KBM-7 (cell line): ENCODE measurements at regions not wholly inside any gene's neighbourhood (a gene's known extent, or its start where the extent isn't known, plus 50 kb on each side); places are given as distances from the start of the nearest gene placed in this dataset.

Experiments
- DNase-seq: peaks from one replicate; pipeline ENCODE4 v3.0.0-alpha.2; 2015
- in situ Hi-C: fragments of 300-500 bp; cut with MboI; formaldehyde crosslinking; loops from 2 replicates; pipeline ENCODE4 v1.14.3; 2020; ENCODE audit warnings: low sequenced_read_pairs, low pct_unique_long_range_greater_than_20kb, mixed read lengths

GRCh38 chr10:78542521-78542920, 508.9 kb downstream of the RPS24 start:
- DNase-seq: no peak
- in situ Hi-C loops: no loop called here

- DNase-seq: no peak
- in situ Hi-C loops: no loop called here
These were observed 509.5 kb downstream of the RPS24 start for GRCh38 chr10:78543031-78543748.

GRCh38 chr10:78543749-78544362, 510.2 kb downstream of the RPS24 start:
- in situ Hi-C loops: no loop called here
- DNase-seq: no peak

- in situ Hi-C loops: no loop called here
- no peak for DNase-seq
These were observed 510.9 kb downstream of the RPS24 start for GRCh38 chr10:78544423-78545090.

GRCh38 chr10:78545756-78546155, 512.1 kb downstream of the RPS24 start:
- in situ Hi-C loops: no loop called here
- DNase-seq: no peak

- DNase-seq: peak; percentile 44
- in situ Hi-C loops: no loop called here
These were observed 513.7 kb downstream of the RPS24 start for GRCh38 chr10:78547397-78547796.

- DNase-seq: no peak
- in situ Hi-C loops: no loop called here
These were observed 514.2 kb downstream of the RPS24 start for GRCh38 chr10:78547905-78548304.

- in situ Hi-C loops: no loop called here
- no peak for DNase-seq
These were observed 514.7 kb downstream of the RPS24 start for GRCh38 chr10:78548369-78548768.

- in situ Hi-C loops: no loop called here
- peak; percentile 40 for DNase-seq
These were observed 515.7 kb downstream of the RPS24 start for GRCh38 chr10:78549140-78549935.

- in situ Hi-C loops: no loop called here
- no peak for DNase-seq
These were observed 516.4 kb downstream of the RPS24 start for GRCh38 chr10:78550090-78550489.

- in situ Hi-C loops: no loop called here
- DNase-seq: no peak
These were observed 517.1 kb downstream of the RPS24 start for GRCh38 chr10:78550716-78551115.

- no peak for DNase-seq
- in situ Hi-C loops: no loop called here
These were observed 517.4 kb upstream of the ZMIZ1 start for GRCh38 chr10:78551184-78552005.

- in situ Hi-C loops: no loop called here
These were observed 516.4 kb upstream of the ZMIZ1 start for GRCh38 chr10:78552261-78552811.

GRCh38 chr10:78553792-78554191, 515.0 kb upstream of the ZMIZ1 start:
- no peak for DNase-seq
- in situ Hi-C loops: no loop called here

More at GRCh38 chr10:78552261-78552811, 516.4 kb upstream of the ZMIZ1 start:
- no peak for DNase-seq

GRCh38 chr10:78555128-78555527, 513.6 kb upstream of the ZMIZ1 start:
- in situ Hi-C loops: no loop called here
- DNase-seq: no peak

GRCh38 chr10:78556705-78557432, 511.9 kb upstream of the ZMIZ1 start:
- in situ Hi-C loops: no loop called here
- peak; percentile 83 for DNase-seq

GRCh38 chr10:78557433-78557925, 511.3 kb upstream of the ZMIZ1 start:
- in situ Hi-C loops: no loop called here
- no peak for DNase-seq
